Natural killer cell (primary cell): ENCODE measurements at regions not wholly inside any gene's neighbourhood (a gene's known extent, or its start where the extent isn't known, plus 50 kb on each side); places are given as distances from the start of the nearest gene placed in this dataset.

Source experiments
- ATAC-seq, 3 donors: fragments of 150-1000 bp in 2 of 3; fragments of 200-7000 bp in 1 of 3; cut with Tn5 transposase; 1 replicate in 1 of 3; 2 replicates in 2 of 3; pipeline ENCODE4 v1.10.0; 2021; ENCODE audit warnings: mild to moderate bottlenecking in 2 of 3, moderate library complexity in 2 of 3
- DNase-seq, 2 donors: peaks; one replicate each; pipeline versions ENCODE4 v3.0.0 to v3.0.0-alpha.2; 2013 to 2021; ENCODE audit warnings: mixed read lengths in 1 of 2
- H3K27ac ChIP-seq: one replicate; pipeline ENCODE4 v1.5.1; 2013; ENCODE audit warnings: mild to moderate bottlenecking, low read length
- H3K27me3 ChIP-seq: one replicate; pipeline ENCODE4 v1.6.1; 2013; ENCODE audit warnings: low read length; ENCODE audit not compliant: control insufficient read depth, insufficient read depth
- H3K36me3 ChIP-seq: one replicate; pipeline ENCODE4 v1.6.1; 2013; ENCODE audit warnings: low read length; ENCODE audit not compliant: control insufficient read depth, insufficient read depth
- H3K4me1 ChIP-seq: one replicate; pipeline ENCODE4 v1.6.1; 2013; ENCODE audit warnings: low read length; ENCODE audit not compliant: control insufficient read depth, insufficient read depth
- H3K4me3 ChIP-seq: one replicate; pipeline ENCODE4 v1.5.1; 2013; ENCODE audit warnings: low read length
- H3K9me3 ChIP-seq: one replicate; pipeline ENCODE4 v1.6.1; 2013; ENCODE audit warnings: low read length; ENCODE audit not compliant: control insufficient read depth, insufficient read depth
- H3K27ac Mint-ChIP-seq, 2 donors: one replicate each; pipeline ENCODE4 v1.8.0; 2022; ENCODE audit warnings: mild to moderate bottlenecking in 2 of 2, mixed read lengths in 2 of 2, moderate library complexity in 1 of 2
- H3K27me3 Mint-ChIP-seq, 2 donors: one replicate each; pipeline ENCODE4 v1.8.0; 2022; ENCODE audit warnings: low read depth in 2 of 2, mixed read lengths in 2 of 2
- H3K36me3 Mint-ChIP-seq: one replicate; pipeline ENCODE4 v1.8.0; 2022; ENCODE audit warnings: mixed read lengths
- H3K4me1 Mint-ChIP-seq, 2 donors: one replicate each; pipeline ENCODE4 v1.8.0; 2022; ENCODE audit warnings: mixed read lengths in 2 of 2
- H3K4me3 Mint-ChIP-seq: one replicate; pipeline ENCODE4 v1.8.0; 2022; ENCODE audit warnings: mild to moderate bottlenecking, moderate library complexity, mixed read lengths
- H3K9me3 Mint-ChIP-seq, 2 donors: one replicate each; pipeline ENCODE4 v1.8.0; 2022; ENCODE audit warnings: mixed read lengths in 2 of 2
- WGBS: methylation state at CpG from one replicate; pipeline ENCODE4 v1.1.7; 2013; ENCODE audit warnings: missing lambda C conversion rate; ENCODE audit not compliant: insufficient coverage; 5-methylcytosine and 5-hydroxymethylcytosine counted together
- intact Hi-C: fragments of 100-400 bp; cut with micrococcal nuclease; formaldehyde crosslinking; loops from one replicate; pipeline ENCODE4 v1.14.2; 2022
- TF ChIP-seq, protein P1 (sequence below): fragments of 200-600 bp; IDR thresholded peaks from one replicate; pipeline ENCODE4 v1.8.0; 2022; ENCODE audit warnings: antibody characterized with exemption

DNA sequence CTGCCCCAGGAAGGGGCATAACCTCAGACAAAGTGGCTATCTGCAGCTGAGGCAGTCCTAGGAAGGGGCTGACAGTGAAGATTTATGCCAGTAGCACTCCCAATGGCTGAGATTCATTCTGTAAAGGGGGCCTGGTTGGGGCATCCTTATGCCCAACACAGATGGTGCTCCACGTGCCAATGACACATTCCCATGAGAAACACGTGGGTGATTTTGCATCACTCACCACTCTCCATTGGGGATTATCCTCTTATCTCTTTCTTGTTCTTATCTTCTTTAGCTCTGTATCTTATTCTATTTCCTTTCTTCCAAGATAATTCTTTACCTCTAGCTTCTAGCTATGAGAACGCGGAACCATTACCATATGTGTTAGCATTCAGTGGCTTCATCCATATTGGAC lies 194.0 kb upstream of the TUT7 start:
- Histone ChIP-seq H3K27me3 (no peaks in the 10 kb centered on the region), H3K9me3 (no peaks in the 10 kb centered on the region), H3K36me3 (no peaks in the 10 kb centered on the region), H3K4me3 (no peak overlapping the region), H3K27ac (no peak overlapping the region), H3K4me1 (no peaks in the 10 kb centered on the region)
- no peak overlapping the region for H3K27ac Mint-ChIP-seq
- 92% methylated on average over 4 of the region's 4 CpGs for WGBS
- DNase-seq (no peak), ATAC-seq (no peak)
- H3K4me3 Mint-ChIP-seq: no peak overlapping the region
- no peaks in the 10 kb centered on the region for H3K4me1 Mint-ChIP-seq
- peaks cover 8 to 34% of the 10 kb centered on the region in 2 donors for H3K27me3 Mint-ChIP-seq
- TF ChIP-seq, protein P1, sequence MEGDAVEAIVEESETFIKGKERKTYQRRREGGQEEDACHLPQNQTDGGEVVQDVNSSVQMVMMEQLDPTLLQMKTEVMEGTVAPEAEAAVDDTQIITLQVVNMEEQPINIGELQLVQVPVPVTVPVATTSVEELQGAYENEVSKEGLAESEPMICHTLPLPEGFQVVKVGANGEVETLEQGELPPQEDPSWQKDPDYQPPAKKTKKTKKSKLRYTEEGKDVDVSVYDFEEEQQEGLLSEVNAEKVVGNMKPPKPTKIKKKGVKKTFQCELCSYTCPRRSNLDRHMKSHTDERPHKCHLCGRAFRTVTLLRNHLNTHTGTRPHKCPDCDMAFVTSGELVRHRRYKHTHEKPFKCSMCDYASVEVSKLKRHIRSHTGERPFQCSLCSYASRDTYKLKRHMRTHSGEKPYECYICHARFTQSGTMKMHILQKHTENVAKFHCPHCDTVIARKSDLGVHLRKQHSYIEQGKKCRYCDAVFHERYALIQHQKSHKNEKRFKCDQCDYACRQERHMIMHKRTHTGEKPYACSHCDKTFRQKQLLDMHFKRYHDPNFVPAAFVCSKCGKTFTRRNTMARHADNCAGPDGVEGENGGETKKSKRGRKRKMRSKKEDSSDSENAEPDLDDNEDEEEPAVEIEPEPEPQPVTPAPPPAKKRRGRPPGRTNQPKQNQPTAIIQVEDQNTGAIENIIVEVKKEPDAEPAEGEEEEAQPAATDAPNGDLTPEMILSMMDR: no peak
- H3K9me3 Mint-ChIP-seq: no peaks in the 10 kb centered on the region
- H3K36me3 Mint-ChIP-seq: no peaks in the 10 kb centered on the region
- intact Hi-C loops: no loop called here

DNA sequence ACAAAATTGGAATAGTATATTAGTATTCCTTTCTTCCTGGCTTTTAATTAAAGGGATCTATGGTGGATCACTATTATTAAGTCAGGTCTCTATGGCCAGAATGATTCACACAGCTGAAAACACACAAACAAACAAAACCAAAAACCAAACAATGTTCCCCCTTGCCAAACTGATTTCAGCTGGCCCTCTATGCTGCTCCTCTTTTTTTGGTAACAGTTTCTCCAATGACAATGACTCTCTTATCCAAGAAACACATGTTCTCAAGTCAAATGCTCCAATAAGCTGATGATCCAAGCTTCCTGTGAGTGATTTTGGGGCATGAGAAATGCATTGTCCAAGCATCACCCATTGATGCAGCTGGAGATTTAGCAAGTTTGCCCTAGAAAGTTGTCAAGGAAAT lies 193.4 kb upstream of the TUT7 start:
- DNase-seq (no peak), ATAC-seq (no peak)
- Mint-ChIP-seq H3K27ac (no peak overlapping the region), H3K4me3 (no peak overlapping the region), H3K9me3 (no peaks in the 10 kb centered on the region), H3K36me3 (no peaks in the 10 kb centered on the region), H3K27me3 (peaks cover 3 to 27% of the 10 kb centered on the region in 2 donors), H3K4me1 (no peaks in the 10 kb centered on the region)
- Histone ChIP-seq H3K9me3 (no peaks in the 10 kb centered on the region), H3K27ac (no peak overlapping the region), H3K4me3 (no peak overlapping the region), H3K27me3 (no peaks in the 10 kb centered on the region), H3K4me1 (no peaks in the 10 kb centered on the region), H3K36me3 (no peaks in the 10 kb centered on the region)
- intact Hi-C loops: no loop called here
- TF ChIP-seq, protein P1: no peak

DNA sequence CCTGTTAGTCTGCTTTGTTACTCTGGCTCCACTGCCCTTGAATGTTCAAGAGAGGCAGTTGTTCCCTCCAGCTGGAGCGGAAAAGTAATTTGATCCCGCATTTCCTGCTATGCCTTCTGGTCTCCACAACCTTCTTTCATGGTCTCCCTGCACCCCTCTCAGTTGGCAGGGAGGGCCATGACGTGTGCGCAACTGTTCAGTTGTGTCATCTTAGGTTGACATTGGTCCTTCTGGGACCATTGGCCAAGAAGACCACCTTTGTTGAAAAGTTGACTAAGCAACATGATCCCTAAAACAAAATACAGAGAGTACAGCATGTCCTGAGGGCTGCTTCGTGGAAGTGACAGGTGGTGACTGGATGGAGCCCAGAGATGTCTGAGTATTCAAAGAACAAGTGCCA lies 192.5 kb upstream of the TUT7 start:
- Histone ChIP-seq H3K4me3 (no peak overlapping the region), H3K9me3 (no peaks in the 10 kb centered on the region), H3K4me1 (no peaks in the 10 kb centered on the region), H3K27me3 (no peaks in the 10 kb centered on the region), H3K36me3 (no peaks in the 10 kb centered on the region), H3K27ac (no peak overlapping the region)
- Mint-ChIP-seq H3K27ac (no peak overlapping the region), H3K27me3 (peaks cover 3 to 19% of the 10 kb centered on the region in 2 donors), H3K4me1 (no peaks in the 10 kb centered on the region), H3K9me3 (no peaks in the 10 kb centered on the region), H3K4me3 (no peak overlapping the region), H3K36me3 (no peaks in the 10 kb centered on the region)
- TF ChIP-seq, protein P1: no peak
- intact Hi-C loops: no loop called here
- 87% methylated on average over 5 of the region's 5 CpGs for WGBS
- DNase-seq: no peak
- no peak for ATAC-seq

DNA sequence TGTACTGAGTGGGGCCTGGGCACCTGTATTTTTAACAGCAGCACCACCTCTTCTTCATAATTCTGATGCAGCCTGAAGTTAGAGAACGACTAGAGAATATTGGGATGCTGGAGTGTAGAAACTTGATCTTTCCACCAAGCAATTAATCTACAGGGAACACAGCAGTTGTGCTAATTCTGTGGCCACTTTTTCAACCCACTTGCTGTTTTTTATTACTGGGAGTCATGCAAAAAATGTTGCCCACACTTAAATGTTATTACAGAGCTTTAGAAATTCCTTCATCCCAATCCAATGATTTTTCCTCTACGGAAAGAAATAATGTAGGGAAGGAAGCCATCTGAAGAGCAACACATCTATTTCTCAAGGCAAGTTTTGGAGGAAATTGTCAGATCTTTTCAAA lies 190.9 kb upstream of the TUT7 start:
- no CpG with 5 or more reads among the region's 2 CpGs for WGBS
- Mint-ChIP-seq H3K27me3 (peaks cover 3 to 14% of the 10 kb centered on the region in 2 donors), H3K4me3 (no peak overlapping the region), H3K9me3 (no peaks in the 10 kb centered on the region), H3K4me1 (no peaks in the 10 kb centered on the region), H3K27ac (no peak overlapping the region), H3K36me3 (no peaks in the 10 kb centered on the region)
- Histone ChIP-seq H3K9me3 (no peaks in the 10 kb centered on the region), H3K4me1 (no peaks in the 10 kb centered on the region), H3K27me3 (no peaks in the 10 kb centered on the region), H3K4me3 (no peak overlapping the region), H3K36me3 (no peaks in the 10 kb centered on the region), H3K27ac (no peak overlapping the region)
- intact Hi-C loops: no loop called here
- ATAC-seq: no peak
- DNase-seq: no peak
- TF ChIP-seq, protein P1: no peak
